Activated naive CD8-positive, alpha-beta T cell (primary cell): ENCODE measurements at regions not wholly inside any gene's neighbourhood (a gene's known extent, or its start where the extent isn't known, plus 50 kb on each side); places are given as distances from the start of the nearest gene placed in this dataset.
"Not testable (repeated sequence)": the region's sequence is repeated elsewhere in the genome, so short reads cannot be mapped to it uniquely, and the experiment has no call there.

Experiments used
- H3K27ac Mint-ChIP-seq: one replicate; pipeline ENCODE4 v1.8.0; 2021; ENCODE audit warnings: mixed read lengths
- H3K27me3 Mint-ChIP-seq: one replicate; pipeline ENCODE4 v1.8.0; 2021; ENCODE audit warnings: mixed read lengths
- H3K36me3 Mint-ChIP-seq: one replicate; pipeline ENCODE4 v1.8.0; 2021; ENCODE audit warnings: mixed read lengths
- H3K4me1 Mint-ChIP-seq: one replicate; pipeline ENCODE4 v1.8.0; 2021; ENCODE audit warnings: low read depth, mixed read lengths
- H3K4me3 Mint-ChIP-seq: one replicate; pipeline ENCODE4 v1.8.0; 2021; ENCODE audit warnings: mild to moderate bottlenecking, mixed read lengths
- H3K9me3 Mint-ChIP-seq: one replicate; pipeline ENCODE4 v1.8.0; 2021; ENCODE audit warnings: low read depth, mixed read lengths

- H3K27me3 Mint-ChIP-seq = peaks cover 13% of the 10 kb centered on the region
Measured at GRCh38 chr1:47585141-47585902, 147.5 kb downstream of the FOXD2 start.

GRCh38 chr1:47587891-47588582 is 150.2 kb downstream of the FOXD2 start:
- no peaks in the 10 kb centered on the region for H3K9me3 Mint-ChIP-seq
- peaks cover 4% of the 10 kb centered on the region for H3K4me1 Mint-ChIP-seq
- H3K27ac Mint-ChIP-seq = no peak overlapping the region
- H3K27me3 Mint-ChIP-seq = peaks cover 14% of the 10 kb centered on the region
- no peaks in the 10 kb centered on the region for H3K36me3 Mint-ChIP-seq
- no peak overlapping the region for H3K4me3 Mint-ChIP-seq

More at GRCh38 chr1:47585141-47585902, 147.5 kb downstream of the FOXD2 start:
- H3K4me3 Mint-ChIP-seq = no peak overlapping the region
- H3K27ac Mint-ChIP-seq = no peak overlapping the region
- H3K9me3 Mint-ChIP-seq = no peaks in the 10 kb centered on the region
- H3K4me1 Mint-ChIP-seq = no peaks in the 10 kb centered on the region
- H3K36me3 Mint-ChIP-seq = no peaks in the 10 kb centered on the region

- H3K36me3 Mint-ChIP-seq = no peaks in the 10 kb centered on the region
- peaks cover 15% of the 10 kb centered on the region for H3K27me3 Mint-ChIP-seq
- H3K4me3 Mint-ChIP-seq = no peak overlapping the region
- H3K27ac Mint-ChIP-seq = no peak overlapping the region
- H3K9me3 Mint-ChIP-seq = no peaks in the 10 kb centered on the region
- H3K4me1 Mint-ChIP-seq = peaks cover 5% of the 10 kb centered on the region
Measured at GRCh38 chr1:47590523-47591225, 152.8 kb downstream of the FOXD2 start.

- Mint-ChIP-seq H3K4me1 (peaks cover 5% of the 10 kb centered on the region), H3K27me3 (peaks cover 16% of the 10 kb centered on the region), H3K27ac (no peak overlapping the region), H3K36me3 (no peaks in the 10 kb centered on the region), H3K4me3 (no peak overlapping the region), H3K9me3 (no peaks in the 10 kb centered on the region)
Measured at GRCh38 chr1:47591801-47592200, 154.0 kb downstream of the FOXD2 start.

GRCh38 chr1:47592296-47593012 is 154.6 kb downstream of the FOXD2 start:
- H3K4me3 Mint-ChIP-seq = no peak overlapping the region
- H3K4me1 Mint-ChIP-seq = peaks cover 5% of the 10 kb centered on the region
- H3K9me3 Mint-ChIP-seq = no peaks in the 10 kb centered on the region
- peaks cover 18% of the 10 kb centered on the region for H3K27me3 Mint-ChIP-seq
- no peaks in the 10 kb centered on the region for H3K36me3 Mint-ChIP-seq
- no peak overlapping the region for H3K27ac Mint-ChIP-seq

- peaks cover 22% of the 10 kb centered on the region for H3K27me3 Mint-ChIP-seq
- H3K4me3 Mint-ChIP-seq = no peak overlapping the region
- H3K27ac Mint-ChIP-seq = no peak overlapping the region
- H3K9me3 Mint-ChIP-seq = no peaks in the 10 kb centered on the region
- no peaks in the 10 kb centered on the region for H3K36me3 Mint-ChIP-seq
- H3K4me1 Mint-ChIP-seq = peaks cover 5% of the 10 kb centered on the region
Measured at GRCh38 chr1:47593013-47593568, 155.2 kb downstream of the FOXD2 start.

GRCh38 chr1:47593598-47594285 is 155.9 kb downstream of the FOXD2 start:
- H3K4me3 Mint-ChIP-seq = no peak overlapping the region
- no peak overlapping the region for H3K27ac Mint-ChIP-seq
- H3K4me1 Mint-ChIP-seq = peaks cover 5% of the 10 kb centered on the region
- no peaks in the 10 kb centered on the region for H3K9me3 Mint-ChIP-seq
- peaks cover 25% of the 10 kb centered on the region for H3K27me3 Mint-ChIP-seq
- H3K36me3 Mint-ChIP-seq = no peaks in the 10 kb centered on the region

- Mint-ChIP-seq H3K4me1 (peaks cover 5% of the 10 kb centered on the region), H3K36me3 (no peaks in the 10 kb centered on the region), H3K9me3 (peaks cover 7% of the 10 kb centered on the region), H3K4me3 (no peak overlapping the region), H3K27ac (no peak overlapping the region), H3K27me3 (peaks cover 30% of the 10 kb centered on the region)
Measured at GRCh38 chr1:47594627-47595026, 156.8 kb downstream of the FOXD2 start.

- H3K4me1 Mint-ChIP-seq = peaks cover 5% of the 10 kb centered on the region
- H3K27ac Mint-ChIP-seq = no peak overlapping the region
- H3K4me3 Mint-ChIP-seq = no peak overlapping the region
- peaks cover 38% of the 10 kb centered on the region for H3K27me3 Mint-ChIP-seq
- H3K9me3 Mint-ChIP-seq = peaks cover 9% of the 10 kb centered on the region
- H3K36me3 Mint-ChIP-seq = no peaks in the 10 kb centered on the region
Measured at GRCh38 chr1:47596328-47596727, 158.5 kb downstream of the FOXD2 start.

GRCh38 chr1:47598357-47598756 is 160.5 kb downstream of the FOXD2 start:
- H3K4me1 Mint-ChIP-seq = peaks cover 2% of the 10 kb centered on the region
- no peak overlapping the region for H3K27ac Mint-ChIP-seq
- H3K4me3 Mint-ChIP-seq = no peak overlapping the region
- H3K36me3 Mint-ChIP-seq = no peaks in the 10 kb centered on the region
- peaks cover 15% of the 10 kb centered on the region for H3K9me3 Mint-ChIP-seq
- peaks cover 36% of the 10 kb centered on the region for H3K27me3 Mint-ChIP-seq

GRCh38 chr1:47599777-47600176 is 161.9 kb downstream of the FOXD2 start:
- no peaks in the 10 kb centered on the region for H3K36me3 Mint-ChIP-seq
- H3K27me3 Mint-ChIP-seq = peaks cover 34% of the 10 kb centered on the region
- no peak overlapping the region for H3K27ac Mint-ChIP-seq
- H3K4me1 Mint-ChIP-seq = no peaks in the 10 kb centered on the region
- H3K9me3 Mint-ChIP-seq = peaks cover 15% of the 10 kb centered on the region
- H3K4me3 Mint-ChIP-seq = no peak overlapping the region

GRCh38 chr1:47602491-47602890 is 164.6 kb downstream of the FOXD2 start:
- H3K4me3 Mint-ChIP-seq, H3K27ac Mint-ChIP-seq, H3K36me3 Mint-ChIP-seq, H3K4me1 Mint-ChIP-seq: not testable (repeated sequence)
- peaks cover 24% of the 10 kb centered on the region for H3K9me3 Mint-ChIP-seq
- H3K27me3 Mint-ChIP-seq = peaks cover 26% of the 10 kb centered on the region

- H3K36me3 Mint-ChIP-seq, H3K4me1 Mint-ChIP-seq, H3K27ac Mint-ChIP-seq, H3K4me3 Mint-ChIP-seq: not testable (repeated sequence)
- Mint-ChIP-seq H3K27me3 (peaks cover 16% of the 10 kb centered on the region), H3K9me3 (peaks cover 21% of the 10 kb centered on the region)
Measured at GRCh38 chr1:47604869-47605268, 167.0 kb downstream of the FOXD2 start.

GRCh38 chr1:47608296-47608875 is 170.5 kb downstream of the FOXD2 start:
- Mint-ChIP-seq H3K9me3 (peaks cover 15% of the 10 kb centered on the region), H3K4me3 (no peak overlapping the region), H3K4me1 (no peaks in the 10 kb centered on the region), H3K27ac (no peak overlapping the region), H3K27me3 (peaks cover 18% of the 10 kb centered on the region), H3K36me3 (no peaks in the 10 kb centered on the region)
